GM12892 (cell line): ENCODE measurements at regions not wholly inside any gene's neighbourhood (a gene's known extent, or its start where the extent isn't known, plus 50 kb on each side); places are given as distances from the start of the nearest gene placed in this dataset.

Source experiments
- DNase-seq: peaks from one replicate; pipeline ENCODE4 v3.0.0; 2011; ENCODE audit not compliant: insufficient read length
- FAIRE-seq: peaks from 2 replicates; lab custom pipeline; 2011; peaks lifted over from hg19 to GRCh38; lab: Jason Lieb, UNC
- POLR2A ChIP-seq: IDR thresholded peaks from 2 replicates; pipeline ENCODE4 v1.6.1; 2011; ENCODE audit warnings: low read depth, low read length, control low read depth
- POLR2AphosphoS5 ChIP-seq: IDR thresholded peaks from 2 replicates; pipeline ENCODE4 v1.6.1; 2011; ENCODE audit warnings: low read depth, low read length, control low read depth
- TAF1 ChIP-seq: IDR thresholded peaks from 2 replicates; pipeline ENCODE4 v1.6.1; 2011; ENCODE audit warnings: low read depth, mild to moderate bottlenecking, control low read depth, low read length, borderline replicate concordance

DNA sequence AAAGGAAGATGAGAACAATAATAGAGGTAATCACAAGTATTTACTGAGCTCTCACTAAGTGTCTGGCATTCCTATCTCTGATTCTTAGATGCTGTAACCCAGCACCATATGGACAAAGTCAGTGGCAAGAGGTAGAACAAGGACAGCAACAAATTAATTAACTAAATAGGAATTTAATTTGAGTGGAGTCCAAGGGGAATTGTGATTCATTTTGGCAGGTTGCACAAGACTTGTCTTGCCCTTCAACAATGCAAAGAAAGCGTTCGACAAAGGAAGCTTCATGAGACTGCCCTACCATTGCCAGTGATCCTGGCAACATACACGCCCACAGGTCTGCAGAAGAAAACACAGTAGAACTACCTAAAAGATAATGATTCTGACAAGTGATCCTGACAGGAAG is 221.6 kb downstream of the RBM43 start:
- TF ChIP-seq POLR2A (no peak), TAF1 (no peak), POLR2AphosphoS5 (no peak)
- FAIRE-seq = no peak
- DNase-seq = no peak

- no peak for TF ChIP-seq POLR2A
- TF ChIP-seq POLR2AphosphoS5 = no peak
- TF ChIP-seq TAF1 = no peak
- FAIRE-seq (no peak), DNase-seq (no peak)
Observed at GRCh38 chr2:151038516-151038915, 223.1 kb downstream of the RBM43 start.

GRCh38 chr2:151037434-151037833 is 224.2 kb downstream of the RBM43 start:
- TF ChIP-seq POLR2AphosphoS5 (no peak), TAF1 (no peak)
- FAIRE-seq = no peak
- DNase-seq = no peak

DNA sequence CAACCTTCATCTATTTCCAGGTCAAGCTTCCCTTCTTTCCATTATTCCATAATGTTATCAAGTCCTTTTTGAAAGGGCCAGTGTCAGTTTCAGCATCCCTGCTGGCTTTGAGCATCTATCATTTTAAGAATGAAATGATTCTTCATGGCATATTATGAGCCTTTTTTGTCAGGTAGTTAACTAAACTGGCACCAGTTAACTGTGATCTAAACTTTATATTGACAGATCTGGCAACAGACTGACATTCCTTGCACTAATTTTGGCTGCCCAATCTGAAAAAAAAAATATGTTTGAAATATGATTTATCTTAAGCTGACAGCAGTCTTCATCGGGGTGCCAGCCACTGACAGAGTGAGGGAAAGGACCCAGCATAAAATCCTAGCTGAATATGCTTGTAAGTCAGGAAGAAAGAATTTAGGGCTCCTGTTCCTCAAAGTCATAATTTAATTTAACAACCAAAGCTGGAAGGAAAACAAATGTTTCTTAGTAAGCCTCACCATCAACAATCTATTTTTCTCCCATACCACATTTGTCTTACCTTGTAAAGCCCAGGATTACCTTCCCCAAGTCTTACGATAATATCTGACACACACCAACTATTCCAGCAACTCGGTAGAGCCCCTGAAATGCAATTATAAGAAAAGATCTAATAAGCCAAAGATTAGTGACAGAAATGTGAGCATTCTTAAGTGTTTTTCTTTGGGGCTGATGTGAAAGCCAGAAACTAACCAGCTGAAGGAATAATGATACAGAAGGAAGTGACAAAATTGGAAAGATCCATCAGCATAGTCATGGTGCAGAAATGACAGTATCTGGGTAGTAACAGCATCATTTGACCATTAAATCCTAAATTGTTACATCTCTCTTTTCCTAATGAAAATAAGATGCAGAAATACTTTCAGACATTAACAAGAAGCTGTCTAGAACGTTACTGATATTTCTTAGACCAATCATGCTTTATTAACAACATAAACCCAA is 228.1 kb downstream of the RBM43 start:
- no peak for FAIRE-seq
- no peak for DNase-seq
- TF ChIP-seq TAF1 = no peak
- TF ChIP-seq POLR2AphosphoS5 = no peak
- no peak for TF ChIP-seq POLR2A

GRCh38 chr2:151032741-151033191 is 228.9 kb downstream of the RBM43 start:
- FAIRE-seq = no peak

DNA sequence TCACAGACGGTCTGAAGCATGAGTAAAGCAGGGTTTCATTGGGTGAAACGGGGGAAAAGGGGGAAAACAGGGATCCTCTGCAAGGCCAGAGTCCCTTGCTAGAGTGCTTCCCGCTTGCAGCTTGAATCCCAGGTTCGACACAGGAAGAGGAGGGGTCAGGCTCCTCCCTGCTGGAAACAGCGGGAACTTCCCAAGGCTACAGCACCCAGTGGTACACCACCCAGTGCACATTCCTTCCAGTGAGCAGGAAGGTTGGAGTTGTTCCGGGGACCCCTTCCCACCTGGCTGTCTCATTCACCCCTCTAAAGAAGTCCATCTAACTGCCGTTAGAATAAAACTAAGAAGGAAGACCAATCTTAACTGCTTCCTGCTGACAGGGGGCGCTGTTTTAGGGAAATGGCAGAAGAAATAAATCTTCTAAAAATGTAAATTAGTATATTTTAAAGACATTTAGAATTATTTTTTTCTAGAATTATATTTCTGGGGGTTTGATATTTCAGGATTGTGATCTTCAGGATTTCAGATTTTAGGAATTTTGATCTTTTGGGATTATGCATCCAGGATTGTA is 230.9 kb downstream of the RBM43 start:
- FAIRE-seq (no peak), DNase-seq (no peak)
- TF ChIP-seq TAF1 (no peak), POLR2AphosphoS5 (no peak), POLR2A (no peak)

More at GRCh38 chr2:151032741-151033191, 228.9 kb downstream of the RBM43 start:
- no peak for DNase-seq
- TF ChIP-seq POLR2A (no peak), TAF1 (no peak), POLR2AphosphoS5 (no peak)

DNA sequence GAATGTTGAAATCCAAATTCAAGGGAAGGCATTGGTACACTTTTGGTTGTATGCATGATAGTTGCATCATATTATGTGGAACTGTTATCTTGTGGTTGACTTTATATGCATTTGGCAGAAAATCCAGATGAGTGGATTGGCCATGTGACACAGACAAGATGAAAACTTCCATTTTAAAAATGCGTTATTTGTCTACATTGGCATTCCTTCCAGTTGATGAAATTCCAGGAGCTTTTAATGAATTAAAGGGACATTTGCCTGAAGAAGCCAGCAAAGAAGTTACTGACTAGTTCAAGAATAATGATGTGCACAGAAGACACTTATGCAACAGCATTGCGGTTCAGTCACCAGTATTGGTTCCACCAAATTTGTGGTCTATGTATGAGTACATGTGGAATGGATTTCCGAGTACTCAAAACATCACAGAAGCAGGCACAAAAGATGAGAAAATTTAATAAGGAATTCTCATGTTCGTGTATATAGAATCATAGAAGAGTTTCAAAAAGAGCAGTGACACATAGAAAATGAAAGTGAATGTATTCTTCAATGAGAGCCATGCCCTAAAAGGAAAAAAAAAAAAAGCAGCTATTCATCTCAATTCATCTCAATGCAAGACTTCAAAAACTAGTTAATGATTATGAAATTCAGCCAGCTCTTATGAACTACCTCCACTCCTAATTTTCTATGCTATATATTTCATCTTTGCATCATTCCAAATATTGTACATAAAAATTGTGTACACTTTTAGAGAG is 232.1 kb downstream of the RBM43 start:
- DNase-seq (no peak), FAIRE-seq (no peak)
- no peak for TF ChIP-seq POLR2AphosphoS5
- no peak for TF ChIP-seq TAF1
- no peak for TF ChIP-seq POLR2A

DNA sequence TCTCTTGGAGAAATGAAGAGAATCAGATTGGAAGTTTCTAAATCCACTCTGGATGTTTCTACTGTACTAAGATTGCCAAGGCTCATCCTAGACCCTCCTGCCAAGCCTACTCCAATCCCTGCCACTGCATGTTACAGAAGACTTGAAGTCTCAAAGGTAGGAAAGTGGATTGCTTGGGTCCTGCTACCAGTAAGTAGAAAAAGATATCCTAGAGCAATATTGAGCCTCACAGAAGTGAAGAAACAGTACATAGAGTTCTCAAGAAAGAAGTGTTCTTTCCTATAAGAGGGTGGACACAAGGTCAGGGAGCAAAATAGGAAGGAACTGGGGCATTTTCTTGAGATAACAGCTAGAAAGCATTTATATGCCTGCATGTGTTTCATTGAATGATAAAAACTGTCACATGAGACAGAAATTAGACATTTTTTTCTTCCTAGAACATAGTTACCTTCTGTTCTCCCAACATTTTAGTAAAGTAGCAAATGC is 232.9 kb downstream of the RBM43 start:
- no peak for DNase-seq
- no peak for FAIRE-seq
- TF ChIP-seq POLR2A = no peak

- TF ChIP-seq POLR2A = no peak
- TF ChIP-seq TAF1 = no peak
- no peak for TF ChIP-seq POLR2AphosphoS5
- no peak for DNase-seq
- FAIRE-seq = no peak
Observed at GRCh38 chr2:151027151-151027550, 234.5 kb downstream of the RBM43 start.

- TF ChIP-seq TAF1 = no peak
- no peak for TF ChIP-seq POLR2A
- FAIRE-seq (no peak), DNase-seq (no peak)
Observed at GRCh38 chr2:151025816-151026215, 235.8 kb downstream of the RBM43 start.

DNA sequence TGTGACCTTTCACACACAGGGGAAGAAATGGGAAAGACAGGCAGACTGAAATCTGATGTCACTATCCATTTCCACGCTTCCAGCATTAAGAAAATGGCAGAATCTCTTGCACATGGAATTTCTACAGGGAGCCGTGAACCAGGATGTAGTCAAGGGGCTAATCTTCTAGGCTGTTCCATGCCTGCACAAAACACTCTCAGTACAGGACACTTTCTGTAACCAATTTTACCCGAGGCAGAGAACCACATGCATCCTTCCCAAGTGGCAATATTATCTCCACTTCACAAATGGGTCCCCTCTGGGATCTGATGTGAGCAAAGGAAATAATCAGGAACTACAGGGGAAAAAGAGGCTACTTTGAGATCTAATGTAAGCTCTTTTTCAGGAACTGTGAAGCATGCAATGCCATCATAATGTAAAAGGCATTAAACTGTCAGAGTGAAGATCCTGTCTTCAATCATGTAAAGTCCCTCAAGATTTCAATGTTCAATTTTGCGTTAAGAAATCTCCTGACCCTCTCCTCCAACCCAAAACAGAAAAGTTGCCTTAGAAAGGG is 236.9 kb downstream of the RBM43 start:
- FAIRE-seq = no peak
- no peak for TF ChIP-seq POLR2AphosphoS5
- no peak for TF ChIP-seq POLR2A
- TF ChIP-seq TAF1 = no peak

More for the DNA sequence above, 236.9 kb downstream of the RBM43 start:
- no peak for DNase-seq
